ENCODE measurements at regions not wholly inside any gene's neighbourhood (a gene's known extent, or its start where the extent isn't known, plus 50 kb on each side); places are given as distances from the start of the nearest gene placed in this dataset.

- Histone ChIP-seq H3K79me2 (ENCODE audit: low read depth) (no peaks in the 10 kb centered on the region), H3K9me3 (ENCODE audit: low read depth) (no peaks in the 10 kb centered on the region), H3K4me2 (no peak overlapping the region), H3K36me3 (no peaks in the 10 kb centered on the region), H3F3A (ENCODE audit: low read depth) (no peaks in the 10 kb centered on the region), H2AFZ (replicated peaks) (no peak overlapping the region), H3K27ac (no peak overlapping the region), H3K27me3 (no peaks in the 10 kb centered on the region), H3K9ac (no peak overlapping the region), H3K4me3 (no peak overlapping the region), H3K4me1 (no peaks in the 10 kb centered on the region), H4K20me1 (ENCODE audit: low read depth) (no peaks in the 10 kb centered on the region)
- Mint-ChIP-seq H3K27ac (no peak overlapping the region), H3K9me3 (no peaks in the 10 kb centered on the region), H3K36me3 (no peaks in the 10 kb centered on the region), H3K27me3 (ENCODE audit: insufficient read depth, low read depth) (peaks cover 1% of the 10 kb centered on the region), H3K4me1 (no peaks in the 10 kb centered on the region), H3K4me3 (no peak overlapping the region)
- TF ChIP-seq EZH2 (IDR thresholded peaks at IDR 0.05) (no peak), CTCF (IDR thresholded peaks at IDR 0.05) (no peak), EZH2phosphoT487 (IDR thresholded peaks at IDR 0.05) (no peak)
- no peak for DNase-seq (ENCODE audit: low spot score)
These were observed 360.2 kb upstream of the POU3F3 start for GRCh38 chr2:104493698-104494097.

- Histone ChIP-seq H3K4me3 (no peak overlapping the region), H3K9ac (no peak overlapping the region), H3K9me3 (ENCODE audit: low read depth) (no peaks in the 10 kb centered on the region), H3K27me3 (no peaks in the 10 kb centered on the region), H4K20me1 (ENCODE audit: low read depth) (no peaks in the 10 kb centered on the region), H3K79me2 (ENCODE audit: low read depth) (no peaks in the 10 kb centered on the region), H3F3A (ENCODE audit: low read depth) (no peaks in the 10 kb centered on the region), H3K36me3 (no peaks in the 10 kb centered on the region), H3K4me2 (no peak overlapping the region), H3K27ac (no peak overlapping the region), H2AFZ (replicated peaks) (no peak overlapping the region), H3K4me1 (peaks cover 22% of the 10 kb centered on the region)
- no peak for TF ChIP-seq CTCF (IDR thresholded peaks at IDR 0.05)
- no peak for TF ChIP-seq EZH2 (IDR thresholded peaks at IDR 0.05)
- TF ChIP-seq EZH2phosphoT487 (IDR thresholded peaks at IDR 0.05): no peak
- DNase-seq (ENCODE audit: low spot score): no peak
- H3K27ac Mint-ChIP-seq: no peak overlapping the region
- peaks cover 36% of the 10 kb centered on the region for H3K4me1 Mint-ChIP-seq
- H3K27me3 Mint-ChIP-seq (ENCODE audit: insufficient read depth, low read depth): peaks cover 5% of the 10 kb centered on the region
- H3K4me3 Mint-ChIP-seq: no peak overlapping the region
- H3K9me3 Mint-ChIP-seq: no peaks in the 10 kb centered on the region
- no peaks in the 10 kb centered on the region for H3K36me3 Mint-ChIP-seq
These were observed 352.6 kb upstream of the POU3F3 start for GRCh38 chr2:104501342-104501741.

- no peaks in the 10 kb centered on the region for H3K36me3 ChIP-seq
- no peaks in the 10 kb centered on the region for H3F3A ChIP-seq (ENCODE audit: low read depth)
- H4K20me1 ChIP-seq (ENCODE audit: low read depth): no peaks in the 10 kb centered on the region
- no peaks in the 10 kb centered on the region for H3K27me3 ChIP-seq
- H2AFZ ChIP-seq (replicated peaks): no peak overlapping the region
- no peak overlapping the region for H3K4me2 ChIP-seq
- no peaks in the 10 kb centered on the region for H3K9me3 ChIP-seq (ENCODE audit: low read depth)
- TF ChIP-seq CTCF (IDR thresholded peaks at IDR 0.05): no peak
- no peak for TF ChIP-seq EZH2phosphoT487 (IDR thresholded peaks at IDR 0.05)
- TF ChIP-seq EZH2 (IDR thresholded peaks at IDR 0.05): no peak
- no peak overlapping the region for H3K9ac ChIP-seq
- Mint-ChIP-seq H3K27ac (peak overlapping the region; percentile 61), H3K27me3 (ENCODE audit: insufficient read depth, low read depth) (peaks cover 5% of the 10 kb centered on the region), H3K9me3 (no peaks in the 10 kb centered on the region), H3K4me3 (no peak overlapping the region), H3K36me3 (no peaks in the 10 kb centered on the region), H3K4me1 (peaks cover 36% of the 10 kb centered on the region)
- H3K4me1 ChIP-seq: peaks cover 22% of the 10 kb centered on the region
- H3K4me3 ChIP-seq: no peak overlapping the region
- H3K79me2 ChIP-seq (ENCODE audit: low read depth): no peaks in the 10 kb centered on the region
- H3K27ac ChIP-seq: no peak overlapping the region
- DNase-seq (ENCODE audit: low spot score): no peak
These were observed 352.0 kb upstream of the POU3F3 start for GRCh38 chr2:104501929-104502328.

Measured in neural progenitor cell (in vitro differentiated cells).